Left lobe of liver (tissue), 2 donors: ENCODE measurements at regions not wholly inside any gene's neighbourhood (a gene's known extent, or its start where the extent isn't known, plus 50 kb on each side); places are given as distances from the start of the nearest gene placed in this dataset.
"Not testable (repeated sequence)": the region's sequence is repeated elsewhere in the genome, so short reads cannot be mapped to it uniquely, and the experiment has no call there.

Experiments
- ATAC-seq: fragments of 200-7000 bp; cut with Tn5 transposase; one replicate; pipeline ENCODE4 v1.9.1; 2020; ENCODE audit warnings: mild to moderate bottlenecking, moderate library complexity
- DNase-seq: peaks from one replicate; pipeline ENCODE4 v3.0.0-alpha.2; 2020; ENCODE audit warnings: low spot score
- donor health status: DM: no; HTN: no; CAD: no; lungs with moderate emphysema.
- donor health status: DM: no; HTN: yes; CAD: no.

GRCh38 chr6:66128656-66129055 lies 421.6 kb upstream of the EYS start:
- no peak for ATAC-seq
- no peak for DNase-seq

GRCh38 chr6:66128243-66128642 lies 421.2 kb upstream of the EYS start:
- DNase-seq = no peak
- ATAC-seq = no peak

GRCh38 chr6:66127061-66127460 lies 420.0 kb upstream of the EYS start:
- no peak for DNase-seq
- ATAC-seq = no peak

- DNase-seq (no peak), ATAC-seq (no peak)
Observed at GRCh38 chr6:66126358-66126757, 419.3 kb upstream of the EYS start.

DNA sequence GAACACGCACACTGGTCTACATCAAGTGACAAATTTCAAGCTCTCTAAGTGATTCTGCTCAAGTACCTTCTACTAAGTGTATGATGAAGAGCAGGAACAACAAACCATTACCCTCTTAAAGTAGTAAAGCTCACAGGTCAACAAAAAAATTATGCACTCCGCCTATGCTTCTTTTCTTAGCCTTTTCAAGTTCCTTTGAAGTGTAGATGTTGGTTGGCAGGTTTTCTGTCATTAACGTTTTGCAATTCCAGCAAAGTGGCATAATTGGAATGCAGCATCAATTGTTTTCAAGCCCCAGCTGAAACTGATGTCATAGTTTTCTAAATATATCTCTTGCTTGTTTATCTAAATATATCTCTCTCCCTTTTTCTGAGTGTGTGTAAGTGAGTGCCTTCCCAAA lies 396.9 kb upstream of the EYS start:
- DNase-seq (no peak), ATAC-seq (no peak)

GRCh38 chr6:66103354-66103753 lies 396.3 kb upstream of the EYS start:
- ATAC-seq (no peak), DNase-seq (no peak)

DNA sequence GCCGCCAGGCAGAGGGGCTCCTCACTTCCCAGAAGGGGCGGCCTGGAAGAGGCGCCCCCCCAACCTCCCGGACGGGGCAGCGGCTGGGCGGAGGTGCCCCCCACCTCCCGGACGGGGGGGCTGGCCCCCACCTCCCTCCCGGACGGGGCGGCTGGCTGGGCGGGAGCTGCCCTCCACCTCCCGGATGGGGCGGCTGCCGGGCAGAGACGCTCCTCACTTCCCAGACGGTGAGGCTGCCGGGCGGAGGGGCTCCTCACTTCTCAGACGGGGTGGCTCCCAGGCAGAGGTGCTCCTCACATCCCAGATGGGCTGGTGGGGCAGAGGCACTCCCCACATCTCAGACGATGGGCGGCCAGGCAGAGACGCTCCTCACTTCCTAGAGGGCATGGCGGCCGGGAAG lies 389.7 kb upstream of the EYS start:
- ATAC-seq (no peak), DNase-seq (no peak)

DNA sequence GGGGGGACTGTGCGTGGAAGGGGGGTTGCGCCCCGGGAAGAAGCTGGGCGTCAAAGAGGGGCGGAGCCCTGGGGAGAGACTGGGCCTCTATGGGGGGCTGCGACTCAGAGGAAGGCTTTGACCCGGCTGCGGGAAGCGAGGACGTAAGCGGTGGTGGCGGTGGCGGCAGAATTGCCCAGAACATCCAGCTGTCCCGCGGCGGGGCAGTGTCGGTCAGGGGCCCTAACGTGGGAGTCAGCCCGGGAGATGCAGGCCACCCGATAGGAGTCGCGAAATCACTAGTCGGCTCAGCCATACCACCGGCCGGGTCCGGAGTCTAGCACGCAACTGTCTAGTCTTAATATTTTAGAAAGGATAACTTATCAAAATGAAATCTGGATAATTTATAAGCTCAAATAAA lies 387.6 kb upstream of the EYS start:
- DNase-seq = no peak
- ATAC-seq = no peak

DNA sequence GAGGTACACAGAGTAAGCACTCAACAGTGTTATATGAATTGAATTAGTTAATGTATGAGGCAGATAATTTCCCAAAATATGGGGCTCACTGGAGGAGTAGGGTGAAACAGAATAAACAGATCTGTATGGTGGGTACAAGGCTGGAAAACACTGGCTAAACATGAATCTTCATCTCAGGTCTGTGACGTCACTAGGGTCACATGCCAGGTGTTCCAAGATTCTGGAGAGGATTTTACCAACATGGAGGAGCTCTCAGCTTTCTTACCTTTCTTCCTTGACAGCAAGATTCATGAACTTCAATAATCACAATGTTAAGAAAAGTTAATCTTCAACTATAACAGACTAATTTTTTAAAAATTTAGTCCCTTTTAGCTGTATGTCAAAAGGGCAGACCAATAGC lies 385.3 kb upstream of the EYS start:
- ATAC-seq, DNase-seq: not testable (repeated sequence)

DNA sequence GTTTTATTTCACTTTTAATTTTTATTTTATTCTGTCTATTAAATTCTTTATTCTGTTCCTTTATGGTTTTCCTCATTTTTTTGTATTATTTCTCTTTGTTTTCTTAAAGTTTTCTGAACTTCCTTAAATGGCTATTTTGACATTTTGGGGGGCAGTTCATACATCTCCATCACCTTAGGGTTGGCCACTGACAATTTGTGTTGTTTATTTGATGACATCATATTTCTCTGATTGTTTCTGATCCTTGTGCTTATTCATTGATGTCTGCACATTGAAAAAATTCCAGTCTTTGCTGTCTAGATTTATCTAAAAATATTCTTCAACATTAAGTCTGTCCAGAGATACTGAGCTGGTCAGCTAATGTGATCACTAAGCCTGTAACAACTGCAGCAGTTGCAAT lies 379.5 kb upstream of the EYS start:
- ATAC-seq = no peak

DNA sequence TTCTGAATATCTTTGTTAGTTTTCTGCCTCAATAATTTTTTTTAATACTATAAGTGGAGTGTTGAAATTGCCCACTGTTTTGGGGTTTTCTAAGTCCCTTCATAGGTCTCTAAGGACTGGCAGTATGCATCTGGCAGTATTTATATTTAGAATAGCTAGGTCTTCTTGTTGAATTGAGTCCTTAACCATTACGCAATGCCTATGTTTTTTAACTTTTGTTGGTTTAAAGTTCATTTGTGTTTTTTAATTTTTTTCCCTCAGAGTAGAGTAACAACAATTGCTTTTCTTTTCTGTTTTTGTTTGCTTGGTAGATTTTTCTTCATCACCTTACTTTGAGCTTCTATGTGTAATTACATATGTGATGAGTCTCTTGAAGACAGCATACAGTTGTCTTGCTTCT lies 375.9 kb upstream of the EYS start:
- no peak for DNase-seq
- no peak for ATAC-seq

More for the DNA sequence above, 379.5 kb upstream of the EYS start:
- DNase-seq = no peak

- ATAC-seq (no peak), DNase-seq (no peak)
Observed at GRCh38 chr6:66068907-66069306, 361.9 kb upstream of the EYS start.

DNA sequence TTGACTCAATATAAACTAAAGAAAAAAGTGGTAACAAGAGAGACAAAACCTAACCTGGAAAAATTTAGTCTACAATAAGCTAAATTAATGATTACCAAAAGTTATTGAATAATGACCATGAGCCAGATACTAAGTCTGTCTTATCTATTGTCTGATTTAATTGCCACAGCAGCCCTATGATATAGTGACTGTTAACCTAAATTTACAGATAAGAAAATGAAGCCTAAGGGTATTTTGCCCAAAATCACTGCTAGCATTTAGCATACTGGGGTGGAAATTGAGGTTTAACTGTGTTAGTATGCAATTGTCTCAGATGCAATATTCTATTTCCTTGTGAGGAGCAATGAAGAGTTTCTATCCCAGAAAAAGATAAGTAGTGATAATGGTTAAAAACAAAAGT lies 361.0 kb upstream of the EYS start:
- DNase-seq = no peak
- ATAC-seq = no peak

DNA sequence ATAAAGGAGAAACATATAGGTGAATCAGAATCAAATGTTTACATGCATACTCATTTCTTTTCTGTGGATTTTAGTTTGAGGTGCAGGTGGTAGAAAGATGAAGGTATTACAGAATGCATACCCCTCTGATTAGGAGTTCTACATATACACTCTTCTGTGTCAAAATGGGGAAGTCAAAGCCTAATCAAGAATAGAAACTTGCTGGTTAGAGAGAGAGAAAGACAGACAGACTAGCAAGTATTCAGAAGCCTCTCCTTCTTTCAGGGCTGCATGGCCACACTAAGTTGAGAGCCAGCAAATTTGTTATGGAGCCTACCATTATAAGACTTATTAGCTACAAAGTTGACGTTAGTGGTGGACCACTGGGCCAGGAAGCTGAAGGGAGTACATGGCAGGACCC lies 358.3 kb upstream of the EYS start:
- ATAC-seq = no peak
- no peak for DNase-seq

GRCh38 chr6:66057034-66057433 lies 350.0 kb upstream of the EYS start:
- DNase-seq = no peak

DNA sequence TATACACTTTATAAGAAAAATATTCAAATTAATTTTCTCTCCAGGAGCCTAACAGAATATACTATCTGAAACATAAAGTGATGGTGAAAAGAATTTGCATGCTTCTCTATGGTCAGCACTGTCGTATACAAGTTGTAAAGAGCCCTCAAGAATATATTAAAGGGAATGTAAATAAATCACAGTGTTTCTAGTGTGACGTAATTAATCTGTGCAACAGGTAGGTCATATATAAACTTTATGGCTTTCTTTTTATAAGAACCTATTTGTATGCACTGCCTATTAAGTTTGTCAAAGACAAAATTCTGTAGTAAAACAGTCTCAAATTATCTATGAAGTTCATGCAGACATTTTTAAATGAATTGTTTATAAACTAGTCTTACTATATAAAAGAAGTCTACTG lies 347.9 kb upstream of the EYS start:
- DNase-seq (no peak), ATAC-seq (no peak)

More at GRCh38 chr6:66057034-66057433, 350.0 kb upstream of the EYS start:
- no peak for ATAC-seq

DNA sequence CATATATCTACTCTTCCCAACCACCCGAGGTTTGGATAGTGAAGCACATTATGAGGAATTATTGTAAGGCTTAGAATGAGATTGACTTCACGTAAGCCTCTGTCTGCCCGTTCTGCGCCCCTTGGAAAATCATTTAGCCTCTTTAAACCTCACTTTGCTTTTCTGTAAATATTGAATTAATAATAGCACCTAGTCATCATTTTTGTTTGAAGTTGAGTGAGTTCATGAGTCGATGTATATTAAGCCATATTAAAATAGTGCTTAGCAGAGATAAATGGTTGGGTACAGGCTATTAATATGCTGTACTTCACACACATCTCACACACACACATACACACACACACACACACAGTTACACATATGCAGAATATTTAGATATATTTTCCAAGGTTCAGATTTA lies 344.8 kb upstream of the EYS start:
- DNase-seq (no peak), ATAC-seq (no peak)

GRCh38 chr6:66048684-66049474 lies 341.9 kb upstream of the EYS start:
- DNase-seq (no peak), ATAC-seq (no peak)

- DNase-seq (no peak), ATAC-seq (no peak)
Observed at GRCh38 chr6:66032626-66033025, 325.6 kb upstream of the EYS start.

GRCh38 chr6:66029391-66029790 lies 322.4 kb upstream of the EYS start:
- ATAC-seq (no peak), DNase-seq (no peak)

- no peak for DNase-seq
- ATAC-seq = no peak
Observed at GRCh38 chr6:65999288-65999791, 292.3 kb upstream of the EYS start.

GRCh38 chr6:65998544-65998943 lies 291.5 kb upstream of the EYS start:
- ATAC-seq (no peak), DNase-seq (no peak)

DNA sequence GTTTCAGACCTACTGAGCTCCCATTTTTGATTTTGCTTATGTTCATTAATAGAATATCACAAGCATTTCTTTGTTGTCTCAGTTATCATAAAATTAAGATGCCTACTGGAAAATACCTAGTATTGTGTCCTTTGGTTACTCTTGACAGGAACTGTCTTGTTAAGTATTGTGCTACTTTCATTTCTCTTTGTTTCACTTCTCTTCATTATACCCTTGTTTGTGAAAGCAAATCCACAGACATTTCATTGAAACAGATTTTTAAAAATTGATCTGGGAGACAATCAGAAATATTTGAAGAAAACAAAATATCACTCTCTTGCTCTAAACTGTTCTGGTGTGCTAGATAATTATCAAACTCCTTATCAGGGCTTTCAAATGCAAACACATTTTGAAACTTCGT lies 290.5 kb upstream of the EYS start:
- ATAC-seq (no peak), DNase-seq (no peak)
